GM12878 (cell line): ENCODE measurements at regions not wholly inside any gene's neighbourhood (a gene's known extent, or its start where the extent isn't known, plus 50 kb on each side); places are given as distances from the start of the nearest gene placed in this dataset.

Source experiments
- ATAC-seq: fragments of 200-7000 bp; cut with Tn5 transposase; 3 replicates; pipeline ENCODE4 v1.9.1; 2020; ENCODE audit warnings: mild to moderate bottlenecking, moderate library complexity
- BruUV-seq: library from RNA; stranded (reverse); fragments of 400-500 nt; replicated peaks from 2 replicates; lab custom pipeline; 2021; lab: Mats Ljungman, UMichigan
- CTCF ChIA-PET: fragments of 300-600 bp; sonication (Branson Sonifier 250); formaldehyde crosslinking; extraction: SDS; loops from one replicate; lab custom pipeline; 2021; ENCODE audit warnings: inconsistent platforms; lab: Yijun Ruan, JAX
- POLR2A ChIA-PET: fragments of 350-600 bp; formaldehyde crosslinking; extraction: SDS; loops from one replicate; lab custom pipeline; 2021; ENCODE audit warnings: inconsistent platforms; lab: Charles Lee
- RAD21 ChIA-PET: fragments of 300-600 bp; sonication (Branson Sonifier 250); formaldehyde crosslinking; loops from one replicate; lab custom pipeline; 2023; ENCODE audit warnings: antibody characterized with exemption; ENCODE audit not compliant: unreplicated experiment; lab: Charles Lee
- SMC1A ChIA-PET: fragments of 300-600 bp; sonication (Branson Sonifier 250); formaldehyde crosslinking; loops from one replicate; lab custom pipeline; 2023; ENCODE audit not compliant: unreplicated experiment, uncharacterized antibody; lab: Charles Lee
- DNase-seq: peaks from one replicate; pipeline ENCODE4 v3.0.0-alpha.2; 2011; ENCODE audit warnings: low read depth, low spot score
- FAIRE-seq: peaks from 3 replicates; lab custom pipeline; 2011; peaks lifted over from hg19 to GRCh38; lab: Jason Lieb, UNC
- H2AFZ ChIP-seq: 2 replicates; pipeline ENCODE4 v1.6.0; 2011; ENCODE audit warnings: low read depth, low read length, control low read depth; ENCODE audit not compliant: control insufficient read depth
- H3K27ac ChIP-seq: 2 replicates; pipeline ENCODE4 v1.5.1; 2011; ENCODE audit warnings: control low read depth; ENCODE audit not compliant: control insufficient read depth, insufficient read depth
- H3K27me3 ChIP-seq, 2 experiments: replicated peaks in 1 of 2; 2 replicates each; pipeline versions ENCODE4 v1.6.0 to v1.6.1; 2011; ENCODE audit warnings: low read length in 1 of 2; ENCODE audit not compliant: control insufficient read depth in 2 of 2, insufficient read depth in 2 of 2
- H3K36me3 ChIP-seq, 2 experiments: 2 replicates each; pipeline ENCODE4 v1.5.1; 2011; ENCODE audit warnings: low read length in 1 of 2; ENCODE audit not compliant: control insufficient read depth in 2 of 2, insufficient read depth in 2 of 2
- H3K4me1 ChIP-seq: 2 replicates; pipeline ENCODE4 v1.6.1; 2011; ENCODE audit warnings: mild to moderate bottlenecking, low read length, moderate library complexity, mixed read lengths; ENCODE audit not compliant: control insufficient read depth, insufficient read depth
- H3K4me2 ChIP-seq: 2 replicates; pipeline ENCODE4 v1.6.0; 2011; ENCODE audit warnings: control low read depth; ENCODE audit not compliant: control insufficient read depth, insufficient read depth
- H3K4me3 ChIP-seq: fragments of 200-600 bp; sonication (generic); 2 replicates; pipeline ENCODE4 v1.5.1; 2016
- H3K79me2 ChIP-seq: 2 replicates; pipeline ENCODE4 v1.6.0; 2011; ENCODE audit warnings: low read length; ENCODE audit not compliant: control insufficient read depth, insufficient read depth
- H3K9ac ChIP-seq: 2 replicates; pipeline ENCODE4 v1.8.0; 2011; ENCODE audit warnings: low read length, control low read depth, mixed read lengths; ENCODE audit not compliant: control insufficient read depth, insufficient read depth
- H3K9me3 ChIP-seq: replicated peaks from 3 replicates; pipeline ENCODE4 v1.5.1; 2011; ENCODE audit warnings: mild to moderate bottlenecking, low read length; ENCODE audit not compliant: control insufficient read depth, insufficient read depth
- H4K20me1 ChIP-seq: 2 replicates; pipeline ENCODE4 v1.6.0; 2011; ENCODE audit not compliant: control insufficient read depth, insufficient read depth
- CBX5 ChIP-seq: sonication (generic); IDR thresholded peaks from 2 replicates; pipeline ENCODE4 v1.6.1; 2016; ENCODE audit warnings: low read depth, moderate library complexity, mild to moderate bottlenecking, inconsistent platforms
- JUND ChIP-seq: IDR thresholded peaks from 2 replicates; pipeline ENCODE4 v1.6.1; 2012; ENCODE audit warnings: low read depth, mild to moderate bottlenecking, low read length, improper control_type of control experiment, moderate library complexity
- MEF2A ChIP-seq: IDR thresholded peaks from 2 replicates; pipeline ENCODE4 v1.6.1; 2011; ENCODE audit warnings: low read depth, mild to moderate bottlenecking, low read length, moderate library complexity; ENCODE audit not compliant: insufficient read depth
- POU2F2 ChIP-seq: IDR thresholded peaks from 3 replicates; pipeline ENCODE4 v1.6.1; 2011; ENCODE audit warnings: low read depth, mild to moderate bottlenecking, low read length, borderline replicate concordance
- RAD21 ChIP-seq: IDR thresholded peaks from 2 replicates; pipeline ENCODE4 v1.6.1; 2011; ENCODE audit warnings: mild to moderate bottlenecking, low read depth, low read length, moderate library complexity; ENCODE audit not compliant: insufficient read depth
- RCOR1 ChIP-seq: conservative IDR thresholded peaks from 2 replicates; pipeline ENCODE4 v1.6.1; 2012; ENCODE audit warnings: low read depth, low read length, improper control_type of control experiment
- TCF3 ChIP-seq: IDR thresholded peaks from 2 replicates; pipeline ENCODE4 v1.6.1; 2012; ENCODE audit warnings: low read depth, mild to moderate bottlenecking, low read length, borderline replicate concordance; ENCODE audit not compliant: insufficient read depth
- WGBS: methylation state at CpG from one replicate; pipeline ENCODE4 v1.1.6; 2016; ENCODE audit warnings: low lambda C conversion rate; ENCODE audit not compliant: insufficient replicate concordance, insufficient coverage; ENCODE audit errors: missing lambda C conversion rate; 5-methylcytosine and 5-hydroxymethylcytosine counted together
- in situ Hi-C: fragments of 300-500 bp; cut with MboI; formaldehyde crosslinking; loops from 9 replicates; pipeline ENCODE4 v1.14.3; 2018; ENCODE audit warnings: mixed read lengths
- intact Hi-C: fragments of 100-400 bp; cut with micrococcal nuclease; formaldehyde crosslinking; loops from one replicate; pipeline ENCODE4 v1.14.2; 2022; ENCODE audit not compliant: unreplicated experiment

DNA sequence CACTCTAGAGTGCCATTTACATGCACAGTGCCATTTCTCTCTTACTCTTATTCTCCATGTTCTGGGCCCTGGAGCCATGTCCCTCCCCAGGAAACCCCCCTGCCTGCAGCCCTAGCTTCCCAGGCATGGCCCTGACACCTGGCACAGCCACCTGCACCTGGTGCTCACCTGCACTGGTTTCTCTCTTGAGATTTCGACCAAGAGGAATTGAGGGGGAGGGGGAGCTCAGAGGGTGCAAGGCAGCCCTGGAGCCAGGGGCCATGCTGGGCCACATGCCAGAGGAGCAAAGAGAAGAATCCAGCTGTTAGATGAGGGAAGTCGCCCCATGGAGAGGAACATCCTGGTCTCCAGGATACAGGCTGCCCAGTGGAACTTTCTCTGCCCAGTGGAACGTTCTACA, 65.0 kb upstream of the RAPGEF1 start:
- intact Hi-C loops: no loop called here
- in situ Hi-C loops: no loop called here
- no peak for DNase-seq
- no peak overlapping the region for H3K9ac ChIP-seq
- SMC1A ChIA-PET: no interaction called here
- H2AFZ ChIP-seq: no peak overlapping the region
- CTCF ChIA-PET: no interaction called here
- H3K4me3 ChIP-seq: no peak overlapping the region
- H3K9me3 ChIP-seq: no peaks in the 10 kb centered on the region
- WGBS: 7% methylated on average over 3 of the region's 3 CpGs
- TF ChIP-seq POU2F2 (no peak), RCOR1 (no peak), RAD21 (no peak), JUND (no peak), TCF3 (no peak)
- RAD21 ChIA-PET: no interaction called here
- no peaks in the 10 kb centered on the region for H3K79me2 ChIP-seq
- H3K4me1 ChIP-seq: no peaks in the 10 kb centered on the region
- H3K36me3 ChIP-seq: no peaks in the 10 kb centered on the region
- BruUV-seq: no TSS peak
- POLR2A ChIA-PET: no interaction called here
- no peak overlapping the region for H3K4me2 ChIP-seq
- no peaks in the 10 kb centered on the region for H4K20me1 ChIP-seq
- ATAC-seq: no peak
- FAIRE-seq: no peak
- H3K27ac ChIP-seq: no peak overlapping the region
- peaks cover 0 to 1% of the 10 kb centered on the region in 2 experiments; a peak in 1 of 4 replicates for H3K27me3 ChIP-seq

- no peaks in the 10 kb centered on the region for H3K4me1 ChIP-seq
- no peak overlapping the region for H3K9ac ChIP-seq
- whole genome bisulfite sequencing: 44% methylated on average over 4 of the region's 4 CpGs
- ChIA-PET SMC1A (no interaction called here), POLR2A (no interaction called here)
- intact Hi-C loops: no loop called here
- no peaks in the 10 kb centered on the region for H3K9me3 ChIP-seq
- no peaks in the 10 kb centered on the region for H4K20me1 ChIP-seq
- in situ Hi-C loops: no loop called here
- no peak overlapping the region for H3K27ac ChIP-seq
- H2AFZ ChIP-seq: no peak overlapping the region
- BruUV-seq: no TSS peak
- no peak for TF ChIP-seq CBX5
- TF ChIP-seq MEF2A: no peak
- TF ChIP-seq, all 136 proteins: peak for 0
- no peaks in the 10 kb centered on the region; a peak in 1 of 4 replicates for H3K27me3 ChIP-seq
- CTCF ChIA-PET: no interaction called here
- H3K79me2 ChIP-seq: no peaks in the 10 kb centered on the region
- no peak for DNase-seq
- no peak overlapping the region for H3K4me3 ChIP-seq
- FAIRE-seq: no peak
- no peaks in the 10 kb centered on the region for H3K36me3 ChIP-seq
- RAD21 ChIA-PET: no interaction called here
- no peak for ATAC-seq
- no peak overlapping the region for H3K4me2 ChIP-seq
Measured at GRCh38 chr9:131803758-131804411, 64.0 kb upstream of the RAPGEF1 start.
